ENCODE measurements at regions not wholly inside any gene's neighbourhood (a gene's known extent, or its start where the extent isn't known, plus 50 kb on each side); places are given as distances from the start of the nearest gene placed in this dataset.

GRCh38 chr4:163816494-163816893 is 322.0 kb downstream of the TMA16 start:
- H3K4me2 ChIP-seq (ENCODE audit: low read length): no peak overlapping the region
- H3K27me3 ChIP-seq (ENCODE audit: insufficient read depth, low read depth, low read length): no peaks in the 10 kb centered on the region
- no peak overlapping the region for H2AFZ ChIP-seq (ENCODE audit: low read depth, low read length)
- H3K9ac ChIP-seq (ENCODE audit: low read length): no peak overlapping the region
- H3F3A ChIP-seq (ENCODE audit: insufficient read depth, low read length, poor library complexity, severe bottlenecking): no peaks in the 10 kb centered on the region
- H3K9me3 ChIP-seq (ENCODE audit: low read length): no peaks in the 10 kb centered on the region
- no peak for TF ChIP-seq RAD21 (conservative IDR thresholded peaks at IDR 0.05)
- no peaks in the 10 kb centered on the region for H3K79me2 ChIP-seq (replicated peaks; ENCODE audit: insufficient read depth, low read length)
- H3K4me3 ChIP-seq (ENCODE audit: low read length): no peak overlapping the region
- H3K36me3 ChIP-seq (ENCODE audit: insufficient read depth, low read length): no peaks in the 10 kb centered on the region
- H3K27ac ChIP-seq (ENCODE audit: low read length): no peak overlapping the region
- no peaks in the 10 kb centered on the region for H4K20me1 ChIP-seq (ENCODE audit: insufficient read depth)
- no peaks in the 10 kb centered on the region for H3K9me2 ChIP-seq (ENCODE audit: insufficient read depth, low read length)

GRCh38 chr4:163818673-163819072 is 324.2 kb downstream of the TMA16 start:
- Histone ChIP-seq H3K36me3 (ENCODE audit: insufficient read depth, low read length) (no peaks in the 10 kb centered on the region), H3K9me3 (ENCODE audit: low read length) (no peaks in the 10 kb centered on the region), H4K20me1 (ENCODE audit: insufficient read depth) (no peaks in the 10 kb centered on the region), H3K4me3 (ENCODE audit: low read length) (no peak overlapping the region), H3K4me2 (ENCODE audit: low read length) (no peak overlapping the region), H3K27ac (ENCODE audit: low read length) (no peak overlapping the region), H3K9ac (ENCODE audit: low read length) (no peak overlapping the region), H3F3A (ENCODE audit: insufficient read depth, low read length, poor library complexity, severe bottlenecking) (no peaks in the 10 kb centered on the region), H3K79me2 (replicated peaks; ENCODE audit: insufficient read depth, low read length) (no peaks in the 10 kb centered on the region), H3K27me3 (ENCODE audit: insufficient read depth, low read depth, low read length) (no peaks in the 10 kb centered on the region), H3K9me2 (ENCODE audit: insufficient read depth, low read length) (no peaks in the 10 kb centered on the region), H2AFZ (ENCODE audit: low read depth, low read length) (no peak overlapping the region)
- TF ChIP-seq, protein P1, sequence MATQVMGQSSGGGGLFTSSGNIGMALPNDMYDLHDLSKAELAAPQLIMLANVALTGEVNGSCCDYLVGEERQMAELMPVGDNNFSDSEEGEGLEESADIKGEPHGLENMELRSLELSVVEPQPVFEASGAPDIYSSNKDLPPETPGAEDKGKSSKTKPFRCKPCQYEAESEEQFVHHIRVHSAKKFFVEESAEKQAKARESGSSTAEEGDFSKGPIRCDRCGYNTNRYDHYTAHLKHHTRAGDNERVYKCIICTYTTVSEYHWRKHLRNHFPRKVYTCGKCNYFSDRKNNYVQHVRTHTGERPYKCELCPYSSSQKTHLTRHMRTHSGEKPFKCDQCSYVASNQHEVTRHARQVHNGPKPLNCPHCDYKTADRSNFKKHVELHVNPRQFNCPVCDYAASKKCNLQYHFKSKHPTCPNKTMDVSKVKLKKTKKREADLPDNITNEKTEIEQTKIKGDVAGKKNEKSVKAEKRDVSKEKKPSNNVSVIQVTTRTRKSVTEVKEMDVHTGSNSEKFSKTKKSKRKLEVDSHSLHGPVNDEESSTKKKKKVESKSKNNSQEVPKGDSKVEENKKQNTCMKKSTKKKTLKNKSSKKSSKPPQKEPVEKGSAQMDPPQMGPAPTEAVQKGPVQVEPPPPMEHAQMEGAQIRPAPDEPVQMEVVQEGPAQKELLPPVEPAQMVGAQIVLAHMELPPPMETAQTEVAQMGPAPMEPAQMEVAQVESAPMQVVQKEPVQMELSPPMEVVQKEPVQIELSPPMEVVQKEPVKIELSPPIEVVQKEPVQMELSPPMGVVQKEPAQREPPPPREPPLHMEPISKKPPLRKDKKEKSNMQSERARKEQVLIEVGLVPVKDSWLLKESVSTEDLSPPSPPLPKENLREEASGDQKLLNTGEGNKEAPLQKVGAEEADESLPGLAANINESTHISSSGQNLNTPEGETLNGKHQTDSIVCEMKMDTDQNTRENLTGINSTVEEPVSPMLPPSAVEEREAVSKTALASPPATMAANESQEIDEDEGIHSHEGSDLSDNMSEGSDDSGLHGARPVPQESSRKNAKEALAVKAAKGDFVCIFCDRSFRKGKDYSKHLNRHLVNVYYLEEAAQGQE (IDR thresholded peaks at IDR 0.05; ENCODE audit: borderline replicate concordance): no peak
- no peak for TF ChIP-seq MXI1 (conservative IDR thresholded peaks at IDR 0.05; ENCODE audit: poor library complexity, severe bottlenecking)

- no peaks in the 10 kb centered on the region for H3K9me3 ChIP-seq (ENCODE audit: low read length)
- no peaks in the 10 kb centered on the region for H4K20me1 ChIP-seq (ENCODE audit: insufficient read depth)
- H3K27me3 ChIP-seq (ENCODE audit: insufficient read depth, low read depth, low read length): no peaks in the 10 kb centered on the region
- H2AFZ ChIP-seq (ENCODE audit: low read depth, low read length): no peak overlapping the region
- TF ChIP-seq SMC3 (conservative IDR thresholded peaks at IDR 0.05; ENCODE audit: poor library complexity): no peak
- no peak for TF ChIP-seq EZH2 (IDR thresholded peaks at IDR 0.05; ENCODE audit: borderline replicate concordance, insufficient read depth, low read length, poor library complexity, severe bottlenecking)
- peak; percentile 26 for TF ChIP-seq EP300 (conservative IDR thresholded peaks at IDR 0.05; ENCODE audit: poor library complexity, severe bottlenecking)
- no peak overlapping the region for H3K9ac ChIP-seq (ENCODE audit: low read length)
- H3K36me3 ChIP-seq (ENCODE audit: insufficient read depth, low read length): no peaks in the 10 kb centered on the region
- H3K4me2 ChIP-seq (ENCODE audit: low read length): peak overlapping the region; percentile 45
- peak overlapping the region; percentile 57 for H3K27ac ChIP-seq (ENCODE audit: low read length)
- H3K79me2 ChIP-seq (replicated peaks; ENCODE audit: insufficient read depth, low read length): no peaks in the 10 kb centered on the region
- H3F3A ChIP-seq (ENCODE audit: insufficient read depth, low read length, poor library complexity, severe bottlenecking): no peaks in the 10 kb centered on the region
- H3K4me3 ChIP-seq (ENCODE audit: low read length): peak overlapping the region; percentile 39
- no peaks in the 10 kb centered on the region for H3K9me2 ChIP-seq (ENCODE audit: insufficient read depth, low read length)
These were observed 339.2 kb downstream of the TMA16 start for GRCh38 chr4:163833669-163834068.

- Histone ChIP-seq H4K20me1 (ENCODE audit: insufficient read depth) (no peaks in the 10 kb centered on the region), H3K9me2 (ENCODE audit: insufficient read depth, low read length) (no peaks in the 10 kb centered on the region), H2AFZ (ENCODE audit: low read depth, low read length) (no peak overlapping the region), H3K79me2 (replicated peaks; ENCODE audit: insufficient read depth, low read length) (no peaks in the 10 kb centered on the region), H3F3A (ENCODE audit: insufficient read depth, low read length, poor library complexity, severe bottlenecking) (no peaks in the 10 kb centered on the region), H3K4me2 (ENCODE audit: low read length) (no peak overlapping the region), H3K27ac (ENCODE audit: low read length) (no peak overlapping the region), H3K4me3 (ENCODE audit: low read length) (no peak overlapping the region), H3K9me3 (ENCODE audit: low read length) (no peaks in the 10 kb centered on the region), H3K27me3 (ENCODE audit: insufficient read depth, low read depth, low read length) (no peaks in the 10 kb centered on the region), H3K36me3 (ENCODE audit: insufficient read depth, low read length) (no peaks in the 10 kb centered on the region), H3K9ac (ENCODE audit: low read length) (no peak overlapping the region)
- TF ChIP-seq, protein P1 (IDR thresholded peaks at IDR 0.05; ENCODE audit: borderline replicate concordance): no peak
- TF ChIP-seq EZH2 (IDR thresholded peaks at IDR 0.05; ENCODE audit: borderline replicate concordance, insufficient read depth, low read length, poor library complexity, severe bottlenecking) (no peak), SMC3 (conservative IDR thresholded peaks at IDR 0.05; ENCODE audit: poor library complexity) (no peak), RAD21 (conservative IDR thresholded peaks at IDR 0.05) (no peak), EP300 (conservative IDR thresholded peaks at IDR 0.05; ENCODE audit: poor library complexity, severe bottlenecking) (no peak)
- TF ChIP-seq, protein P2, sequence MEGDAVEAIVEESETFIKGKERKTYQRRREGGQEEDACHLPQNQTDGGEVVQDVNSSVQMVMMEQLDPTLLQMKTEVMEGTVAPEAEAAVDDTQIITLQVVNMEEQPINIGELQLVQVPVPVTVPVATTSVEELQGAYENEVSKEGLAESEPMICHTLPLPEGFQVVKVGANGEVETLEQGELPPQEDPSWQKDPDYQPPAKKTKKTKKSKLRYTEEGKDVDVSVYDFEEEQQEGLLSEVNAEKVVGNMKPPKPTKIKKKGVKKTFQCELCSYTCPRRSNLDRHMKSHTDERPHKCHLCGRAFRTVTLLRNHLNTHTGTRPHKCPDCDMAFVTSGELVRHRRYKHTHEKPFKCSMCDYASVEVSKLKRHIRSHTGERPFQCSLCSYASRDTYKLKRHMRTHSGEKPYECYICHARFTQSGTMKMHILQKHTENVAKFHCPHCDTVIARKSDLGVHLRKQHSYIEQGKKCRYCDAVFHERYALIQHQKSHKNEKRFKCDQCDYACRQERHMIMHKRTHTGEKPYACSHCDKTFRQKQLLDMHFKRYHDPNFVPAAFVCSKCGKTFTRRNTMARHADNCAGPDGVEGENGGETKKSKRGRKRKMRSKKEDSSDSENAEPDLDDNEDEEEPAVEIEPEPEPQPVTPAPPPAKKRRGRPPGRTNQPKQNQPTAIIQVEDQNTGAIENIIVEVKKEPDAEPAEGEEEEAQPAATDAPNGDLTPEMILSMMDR (IDR thresholded peaks at IDR 0.05; ENCODE audit: poor library complexity, severe bottlenecking): no peak
These were observed 351.5 kb downstream of the TMA16 start for GRCh38 chr4:163846008-163846407.
